ENCODE measurements at regions not wholly inside any gene's neighbourhood (a gene's known extent, or its start where the extent isn't known, plus 50 kb on each side); places are given as distances from the start of the nearest gene placed in this dataset.
"Not testable (repeated sequence)": the region's sequence is repeated elsewhere in the genome, so short reads cannot be mapped to it uniquely, and the experiment has no call there.

DNA sequence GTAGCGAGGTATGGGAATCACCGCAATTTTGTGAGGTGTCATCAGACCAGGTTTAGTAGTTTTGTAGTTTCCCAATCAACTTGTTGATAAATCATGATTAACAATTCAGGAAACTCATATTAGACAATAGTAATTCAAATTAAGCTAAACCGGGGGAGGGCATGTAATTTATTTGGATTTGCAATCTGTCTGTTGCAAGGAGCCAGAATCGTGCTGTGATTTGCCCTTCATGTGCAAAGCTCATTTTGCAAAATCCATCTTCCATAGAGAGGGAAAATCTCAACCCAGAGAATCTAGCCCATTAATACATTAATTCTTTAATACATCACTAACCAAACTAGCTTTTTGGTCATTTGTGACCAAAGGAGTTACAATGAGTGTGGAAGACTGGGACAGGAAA is 164.7 kb upstream of the TRPM3 start:
- H2AFZ ChIP-seq (ENCODE audit: low read depth, low read length): no peak overlapping the region
- no peaks in the 10 kb centered on the region for H3K4me1 Mint-ChIP-seq (ENCODE audit: low read depth, unreplicated experiment)
- no peak overlapping the region for H3K4me3 ChIP-seq (ENCODE audit: insufficient read depth, low read depth, low read length)
- no peak for TF ChIP-seq EZH2 (IDR thresholded peaks at IDR 0.05; ENCODE audit: insufficient read depth, low read length)
- TF ChIP-seq, protein P1, sequence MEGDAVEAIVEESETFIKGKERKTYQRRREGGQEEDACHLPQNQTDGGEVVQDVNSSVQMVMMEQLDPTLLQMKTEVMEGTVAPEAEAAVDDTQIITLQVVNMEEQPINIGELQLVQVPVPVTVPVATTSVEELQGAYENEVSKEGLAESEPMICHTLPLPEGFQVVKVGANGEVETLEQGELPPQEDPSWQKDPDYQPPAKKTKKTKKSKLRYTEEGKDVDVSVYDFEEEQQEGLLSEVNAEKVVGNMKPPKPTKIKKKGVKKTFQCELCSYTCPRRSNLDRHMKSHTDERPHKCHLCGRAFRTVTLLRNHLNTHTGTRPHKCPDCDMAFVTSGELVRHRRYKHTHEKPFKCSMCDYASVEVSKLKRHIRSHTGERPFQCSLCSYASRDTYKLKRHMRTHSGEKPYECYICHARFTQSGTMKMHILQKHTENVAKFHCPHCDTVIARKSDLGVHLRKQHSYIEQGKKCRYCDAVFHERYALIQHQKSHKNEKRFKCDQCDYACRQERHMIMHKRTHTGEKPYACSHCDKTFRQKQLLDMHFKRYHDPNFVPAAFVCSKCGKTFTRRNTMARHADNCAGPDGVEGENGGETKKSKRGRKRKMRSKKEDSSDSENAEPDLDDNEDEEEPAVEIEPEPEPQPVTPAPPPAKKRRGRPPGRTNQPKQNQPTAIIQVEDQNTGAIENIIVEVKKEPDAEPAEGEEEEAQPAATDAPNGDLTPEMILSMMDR (IDR thresholded peaks at IDR 0.05; ENCODE audit: insufficient read depth, low read depth, low read length): no peak
- H3K4me3 Mint-ChIP-seq (ENCODE audit: unreplicated experiment): no peak overlapping the region
- H3K36me3 Mint-ChIP-seq (ENCODE audit: low read depth, unreplicated experiment): no peaks in the 10 kb centered on the region
- H3K27me3 Mint-ChIP-seq (ENCODE audit: low read depth, unreplicated experiment): no peaks in the 10 kb centered on the region
- no peak overlapping the region for H3K27ac ChIP-seq (ENCODE audit: low read depth, low read length)
- no peaks in the 10 kb centered on the region for H3K9me3 ChIP-seq (ENCODE audit: insufficient read depth, low read depth, low read length)
- no peak overlapping the region for H3K9ac ChIP-seq (ENCODE audit: low read length)
- no peaks in the 10 kb centered on the region for H3K36me3 ChIP-seq (ENCODE audit: insufficient read depth, low read length)
- H4K20me1 ChIP-seq (ENCODE audit: insufficient read depth, low read length): no peaks in the 10 kb centered on the region
- no peak overlapping the region for H3K27ac Mint-ChIP-seq (ENCODE audit: unreplicated experiment)
- no peaks in the 10 kb centered on the region for H3K27me3 ChIP-seq (ENCODE audit: insufficient read depth, low read length)
- no peaks in the 10 kb centered on the region for H3K4me1 ChIP-seq (ENCODE audit: insufficient read depth, low read length)
- H3K4me2 ChIP-seq (ENCODE audit: low read length): no peak overlapping the region
- DNase-seq (ENCODE audit: low read depth) (no peak), FAIRE-seq (no peak)
- no peaks in the 10 kb centered on the region for H3K9me3 Mint-ChIP-seq (ENCODE audit: unreplicated experiment)
- H3K79me2 ChIP-seq (ENCODE audit: insufficient read depth, low read length): no peaks in the 10 kb centered on the region

DNA sequence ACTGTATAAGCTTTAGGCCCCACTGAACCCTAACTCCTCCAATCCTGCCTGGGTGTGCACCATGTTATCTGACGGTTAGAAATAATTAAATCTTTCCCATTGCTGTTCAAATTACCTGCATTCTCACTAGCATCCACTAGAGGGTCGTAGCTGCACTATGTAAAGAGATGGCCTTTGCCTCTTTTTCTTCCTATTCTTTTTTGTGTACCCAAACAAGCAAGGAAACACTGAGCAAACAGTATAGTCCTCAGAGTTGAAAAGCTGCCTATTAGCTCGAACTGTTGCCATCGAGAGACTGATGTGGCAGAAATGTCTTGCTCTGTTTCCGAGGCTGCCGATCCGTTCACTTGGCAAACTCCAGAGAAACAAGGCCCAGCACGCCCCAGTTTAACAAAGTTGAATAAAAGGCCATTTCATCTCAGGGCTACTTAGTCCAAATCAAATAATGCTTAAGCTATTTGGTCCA is 163.8 kb upstream of the TRPM3 start:
- peak; percentile 37 for FAIRE-seq
- no peaks in the 10 kb centered on the region for H3K27me3 ChIP-seq (ENCODE audit: insufficient read depth, low read length)
- peak; percentile 35 for DNase-seq (ENCODE audit: low read depth)
- no peak for TF ChIP-seq EZH2 (IDR thresholded peaks at IDR 0.05; ENCODE audit: insufficient read depth, low read length)
- TF ChIP-seq, protein P1 (IDR thresholded peaks at IDR 0.05; ENCODE audit: insufficient read depth, low read depth, low read length): peak; percentile 95
- peak overlapping the region; percentile 54 for H3K4me2 ChIP-seq (ENCODE audit: low read length)
- no peaks in the 10 kb centered on the region for H3K4me1 Mint-ChIP-seq (ENCODE audit: low read depth, unreplicated experiment)
- H2AFZ ChIP-seq (ENCODE audit: low read depth, low read length): peak overlapping the region; percentile 58
- no peak overlapping the region for H3K27ac ChIP-seq (ENCODE audit: low read depth, low read length)
- no peaks in the 10 kb centered on the region for H3K36me3 ChIP-seq (ENCODE audit: insufficient read depth, low read length)
- no peaks in the 10 kb centered on the region for H4K20me1 ChIP-seq (ENCODE audit: insufficient read depth, low read length)
- H3K9me3 Mint-ChIP-seq (ENCODE audit: unreplicated experiment): no peaks in the 10 kb centered on the region
- H3K36me3 Mint-ChIP-seq (ENCODE audit: low read depth, unreplicated experiment): no peaks in the 10 kb centered on the region
- no peaks in the 10 kb centered on the region for H3K4me1 ChIP-seq (ENCODE audit: insufficient read depth, low read length)
- H3K27ac Mint-ChIP-seq (ENCODE audit: unreplicated experiment): no peak overlapping the region
- H3K79me2 ChIP-seq (ENCODE audit: insufficient read depth, low read length): no peaks in the 10 kb centered on the region
- H3K9me3 ChIP-seq (ENCODE audit: insufficient read depth, low read depth, low read length): no peaks in the 10 kb centered on the region
- no peak overlapping the region for H3K9ac ChIP-seq (ENCODE audit: low read length)
- no peak overlapping the region for H3K4me3 ChIP-seq (ENCODE audit: insufficient read depth, low read depth, low read length)
- H3K27me3 Mint-ChIP-seq (ENCODE audit: low read depth, unreplicated experiment): no peaks in the 10 kb centered on the region
- no peak overlapping the region for H3K4me3 Mint-ChIP-seq (ENCODE audit: unreplicated experiment)

DNA sequence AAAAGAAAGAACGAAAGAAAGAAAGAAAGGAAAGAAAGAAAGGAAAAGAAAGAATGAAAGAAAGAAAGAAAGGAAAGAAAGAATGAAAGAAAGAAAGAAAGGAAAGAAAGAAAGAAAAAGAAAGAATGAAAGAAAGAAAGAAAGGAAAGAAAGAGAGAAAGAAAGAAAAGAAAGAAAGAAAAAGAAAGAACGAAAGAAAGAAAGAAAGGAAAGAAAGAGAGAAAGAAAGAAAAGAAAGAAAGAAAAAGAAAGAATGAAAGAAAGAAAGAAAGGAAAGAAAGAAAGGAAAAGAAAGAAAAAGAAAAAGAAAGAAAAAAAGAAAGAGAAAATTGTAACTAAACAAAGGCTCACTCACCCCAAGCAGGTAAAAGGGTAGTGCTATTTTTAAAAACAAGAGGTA is 160.7 kb upstream of the TRPM3 start:
- H3K9ac ChIP-seq (ENCODE audit: low read length); H3K4me2 ChIP-seq (ENCODE audit: low read length); DNase-seq (ENCODE audit: low read depth); H3K9me3 ChIP-seq (ENCODE audit: insufficient read depth, low read depth, low read length); H3K79me2 ChIP-seq (ENCODE audit: insufficient read depth, low read length); H3K27me3 Mint-ChIP-seq (ENCODE audit: low read depth, unreplicated experiment); H3K27ac Mint-ChIP-seq (ENCODE audit: unreplicated experiment); H3K4me3 Mint-ChIP-seq (ENCODE audit: unreplicated experiment); H3K36me3 ChIP-seq (ENCODE audit: insufficient read depth, low read length); H4K20me1 ChIP-seq (ENCODE audit: insufficient read depth, low read length); H3K27ac ChIP-seq (ENCODE audit: low read depth, low read length); H3K36me3 Mint-ChIP-seq (ENCODE audit: low read depth, unreplicated experiment); H3K9me3 Mint-ChIP-seq (ENCODE audit: unreplicated experiment); FAIRE-seq; H3K4me1 Mint-ChIP-seq (ENCODE audit: low read depth, unreplicated experiment); H3K27me3 ChIP-seq (ENCODE audit: insufficient read depth, low read length); H2AFZ ChIP-seq (ENCODE audit: low read depth, low read length); H3K4me3 ChIP-seq (ENCODE audit: insufficient read depth, low read depth, low read length); H3K4me1 ChIP-seq (ENCODE audit: insufficient read depth, low read length): not testable (repeated sequence)
